ENCODE measurements at regions not wholly inside any gene's neighbourhood (a gene's known extent, or its start where the extent isn't known, plus 50 kb on each side); places are given as distances from the start of the nearest gene placed in this dataset.
A peak's percentile ranks its signal among the peaks of the same experiment; 100 is the strongest.

GRCh38 chr6:68575765-68576439 is 59.2 kb upstream of the ADGRB3 start:
- Histone ChIP-seq H3K4me3 (no peak overlapping the region), H3K9me3 (no peaks in the 10 kb centered on the region), H3K4me1 (no peaks in the 10 kb centered on the region), H3K36me3 (no peaks in the 10 kb centered on the region), H3K27ac (no peak overlapping the region), H3K27me3 (no peaks in the 10 kb centered on the region)
- no peak for TF ChIP-seq CTCF (IDR thresholded peaks at IDR 0.05)
- FAIRE-seq (no peak), ATAC-seq (peak in 3 of 4 donors; percentile 56 to 94 (median 68)), DNase-seq (peak in 5 of 6 donors; percentile 14 to 55 (median 17))
- WGBS, 2 donors, result 8 to 9% methylated on average over 14 of the region's 14 CpGs
- intact Hi-C loops (cut with DNase I), result no loop called here

- DNase-seq (no peak), FAIRE-seq (no peak), ATAC-seq (no peak)
- Histone ChIP-seq H3K27me3 (no peaks in the 10 kb centered on the region), H3K9me3 (no peaks in the 10 kb centered on the region), H3K4me1 (no peaks in the 10 kb centered on the region), H3K4me3 (no peak overlapping the region), H3K27ac (no peak overlapping the region), H3K36me3 (no peaks in the 10 kb centered on the region)
- 60 to 64% methylated on average over 4 of the region's 4 CpGs for WGBS, 2 donors
- TF ChIP-seq CTCF (IDR thresholded peaks at IDR 0.05), result no peak
- intact Hi-C loops (cut with DNase I), result no loop called here
These were observed 62.1 kb upstream of the ADGRB3 start for GRCh38 chr6:68572975-68573374.

- DNase-seq (peak in 1 of 6 donors; percentile 21), ATAC-seq (peak in 2 of 4 donors; percentile 22 to 66)
These were observed 62.6 kb upstream of the ADGRB3 start for GRCh38 chr6:68572525-68572924.

GRCh38 chr6:68559716-68560115 is 75.4 kb upstream of the ADGRB3 start:
- 48 to 56% methylated on average over 5 of the region's 5 CpGs for WGBS, 2 donors
- intact Hi-C loops (cut with DNase I), result no loop called here

More at GRCh38 chr6:68572525-68572924, 62.6 kb upstream of the ADGRB3 start:
- Histone ChIP-seq H3K27me3 (no peaks in the 10 kb centered on the region), H3K4me3 (no peak overlapping the region), H3K9me3 (no peaks in the 10 kb centered on the region), H3K27ac (no peak overlapping the region), H3K36me3 (no peaks in the 10 kb centered on the region), H3K4me1 (no peaks in the 10 kb centered on the region)
- FAIRE-seq, result no peak
- peak in 1 of 4 donors; percentile 12 for TF ChIP-seq CTCF (IDR thresholded peaks at IDR 0.05)
- 63 to 65% methylated on average over 2 of the region's 2 CpGs for WGBS, 2 donors
- intact Hi-C loops (cut with DNase I), result no loop called here

More at GRCh38 chr6:68559716-68560115, 75.4 kb upstream of the ADGRB3 start:
- TF ChIP-seq CTCF (IDR thresholded peaks at IDR 0.05), result no peak
- DNase-seq, result no peak
- Histone ChIP-seq H3K27ac (no peak overlapping the region), H3K36me3 (no peaks in the 10 kb centered on the region), H3K4me3 (no peak overlapping the region), H3K27me3 (no peaks in the 10 kb centered on the region), H3K4me1 (no peaks in the 10 kb centered on the region), H3K9me3 (no peaks in the 10 kb centered on the region)
- no peak for FAIRE-seq
- ATAC-seq, result no peak

Data from pancreas (tissue), 10 donors.